Erythroblast (primary cell): ENCODE measurements at regions not wholly inside any gene's neighbourhood (a gene's known extent, or its start where the extent isn't known, plus 50 kb on each side); places are given as distances from the start of the nearest gene placed in this dataset.

ENCODE experiments used
- GATA1 ChIP-seq: IDR thresholded peaks from 2 replicates; pipeline ENCODE4 v1.6.1; 2011; ENCODE audit warnings: low read depth, mild to moderate bottlenecking, control low read depth, low read length, moderate library complexity
- POLR2A ChIP-seq: IDR thresholded peaks from 2 replicates; pipeline ENCODE4 v1.6.1; 2011; ENCODE audit warnings: mild to moderate bottlenecking, low read length

GRCh38 chr1:118250232-118250631 lies 65.2 kb upstream of the SPAG17 start:
- TF ChIP-seq POLR2A (no peak), GATA1 (no peak)
